ENCODE measurements at regions not wholly inside any gene's neighbourhood (a gene's known extent, or its start where the extent isn't known, plus 50 kb on each side); places are given as distances from the start of the nearest gene placed in this dataset.
A peak's percentile ranks its signal among the peaks of the same experiment; 100 is the strongest.

DNA sequence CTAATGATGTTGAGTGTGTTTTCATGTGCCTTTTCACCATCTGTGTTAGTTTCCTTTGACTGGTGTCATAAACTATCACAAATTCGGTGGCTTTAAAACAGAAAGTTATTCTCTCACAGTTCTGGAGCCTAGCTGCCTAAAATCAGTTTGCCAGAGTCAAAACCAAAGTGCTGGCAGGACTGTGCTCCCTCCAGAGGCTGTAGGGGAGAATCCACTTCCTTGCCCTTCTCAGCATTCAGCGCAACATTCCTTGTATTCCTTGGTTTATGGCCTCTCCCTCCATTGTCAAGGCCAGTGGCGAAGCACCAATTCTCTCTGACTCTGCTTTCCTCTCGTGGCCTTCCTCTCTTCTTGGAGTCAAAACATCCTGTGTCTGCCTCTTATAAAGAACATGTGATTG, 174.2 kb upstream of the PDE3A start:
- TF ChIP-seq, protein P1, sequence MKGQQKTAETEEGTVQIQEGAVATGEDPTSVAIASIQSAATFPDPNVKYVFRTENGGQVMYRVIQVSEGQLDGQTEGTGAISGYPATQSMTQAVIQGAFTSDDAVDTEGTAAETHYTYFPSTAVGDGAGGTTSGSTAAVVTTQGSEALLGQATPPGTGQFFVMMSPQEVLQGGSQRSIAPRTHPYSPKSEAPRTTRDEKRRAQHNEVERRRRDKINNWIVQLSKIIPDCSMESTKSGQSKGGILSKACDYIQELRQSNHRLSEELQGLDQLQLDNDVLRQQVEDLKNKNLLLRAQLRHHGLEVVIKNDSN (IDR thresholded peaks at IDR 0.05) = no peak
- TF ChIP-seq TCF12 (IDR thresholded peaks at IDR 0.05; ENCODE audit: low read depth) = no peak
- no peak for TF ChIP-seq TAF1 (IDR thresholded peaks at IDR 0.05; ENCODE audit: low read depth)
- peak; percentile 28; the same call in 1 of the 2 replicates for TF ChIP-seq RAD21 (IDR thresholded peaks at IDR 0.05; ENCODE audit: low read depth)
- TF ChIP-seq EGR1 (IDR thresholded peaks at IDR 0.05) = no peak
- TF ChIP-seq, protein P2, sequence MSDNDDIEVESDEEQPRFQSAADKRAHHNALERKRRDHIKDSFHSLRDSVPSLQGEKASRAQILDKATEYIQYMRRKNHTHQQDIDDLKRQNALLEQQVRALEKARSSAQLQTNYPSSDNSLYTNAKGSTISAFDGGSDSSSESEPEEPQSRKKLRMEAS (IDR thresholded peaks at IDR 0.05) = no peak
- no peak for TF ChIP-seq CEBPB (IDR thresholded peaks at IDR 0.05)
- TF ChIP-seq, protein P3, sequence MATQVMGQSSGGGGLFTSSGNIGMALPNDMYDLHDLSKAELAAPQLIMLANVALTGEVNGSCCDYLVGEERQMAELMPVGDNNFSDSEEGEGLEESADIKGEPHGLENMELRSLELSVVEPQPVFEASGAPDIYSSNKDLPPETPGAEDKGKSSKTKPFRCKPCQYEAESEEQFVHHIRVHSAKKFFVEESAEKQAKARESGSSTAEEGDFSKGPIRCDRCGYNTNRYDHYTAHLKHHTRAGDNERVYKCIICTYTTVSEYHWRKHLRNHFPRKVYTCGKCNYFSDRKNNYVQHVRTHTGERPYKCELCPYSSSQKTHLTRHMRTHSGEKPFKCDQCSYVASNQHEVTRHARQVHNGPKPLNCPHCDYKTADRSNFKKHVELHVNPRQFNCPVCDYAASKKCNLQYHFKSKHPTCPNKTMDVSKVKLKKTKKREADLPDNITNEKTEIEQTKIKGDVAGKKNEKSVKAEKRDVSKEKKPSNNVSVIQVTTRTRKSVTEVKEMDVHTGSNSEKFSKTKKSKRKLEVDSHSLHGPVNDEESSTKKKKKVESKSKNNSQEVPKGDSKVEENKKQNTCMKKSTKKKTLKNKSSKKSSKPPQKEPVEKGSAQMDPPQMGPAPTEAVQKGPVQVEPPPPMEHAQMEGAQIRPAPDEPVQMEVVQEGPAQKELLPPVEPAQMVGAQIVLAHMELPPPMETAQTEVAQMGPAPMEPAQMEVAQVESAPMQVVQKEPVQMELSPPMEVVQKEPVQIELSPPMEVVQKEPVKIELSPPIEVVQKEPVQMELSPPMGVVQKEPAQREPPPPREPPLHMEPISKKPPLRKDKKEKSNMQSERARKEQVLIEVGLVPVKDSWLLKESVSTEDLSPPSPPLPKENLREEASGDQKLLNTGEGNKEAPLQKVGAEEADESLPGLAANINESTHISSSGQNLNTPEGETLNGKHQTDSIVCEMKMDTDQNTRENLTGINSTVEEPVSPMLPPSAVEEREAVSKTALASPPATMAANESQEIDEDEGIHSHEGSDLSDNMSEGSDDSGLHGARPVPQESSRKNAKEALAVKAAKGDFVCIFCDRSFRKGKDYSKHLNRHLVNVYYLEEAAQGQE (IDR thresholded peaks at IDR 0.05; ENCODE audit: low read depth) = no peak
- no peak for TF ChIP-seq FOXM1 (IDR thresholded peaks at IDR 0.05; ENCODE audit: borderline replicate concordance, low read depth)
- TF ChIP-seq TEAD4 (IDR thresholded peaks at IDR 0.05) = 0 out of 2 replicates have a peak, but pooled peaks have one; percentile 12
- TF ChIP-seq CREB1 (IDR thresholded peaks at IDR 0.05; ENCODE audit: low read depth) = no peak
- no peak for TF ChIP-seq ZBTB7A (IDR thresholded peaks at IDR 0.05; ENCODE audit: low read depth)
- no peak for TF ChIP-seq NFIC (IDR thresholded peaks at IDR 0.05)

DNA sequence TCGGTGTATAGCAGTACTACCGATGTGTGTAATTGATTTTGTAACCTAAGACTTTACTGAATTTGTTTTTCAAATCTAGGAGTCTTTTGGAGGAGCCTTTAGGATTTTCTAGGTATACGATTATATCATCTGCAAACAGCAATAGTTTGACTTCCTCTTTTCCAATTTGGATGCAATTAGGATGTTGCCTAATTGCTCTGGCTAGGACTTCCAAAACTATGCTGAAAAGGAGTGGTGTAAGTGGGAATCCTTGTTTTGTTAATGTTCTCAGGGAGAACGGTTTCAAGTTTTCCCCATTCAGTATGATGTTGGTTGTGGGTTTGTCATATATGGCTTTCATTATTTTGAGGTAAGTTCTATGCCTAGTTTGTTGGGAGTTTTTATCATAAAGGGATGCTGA, 171.6 kb upstream of the PDE3A start:
- TF ChIP-seq, protein P3 (IDR thresholded peaks at IDR 0.05; ENCODE audit: low read depth) = no peak
- TF ChIP-seq, protein P2 (IDR thresholded peaks at IDR 0.05) = no peak
- TF ChIP-seq CREB1 (IDR thresholded peaks at IDR 0.05; ENCODE audit: low read depth) = no peak
- no peak for TF ChIP-seq TAF1 (IDR thresholded peaks at IDR 0.05; ENCODE audit: low read depth)
- TF ChIP-seq TEAD4 (IDR thresholded peaks at IDR 0.05) = no peak
- TF ChIP-seq FOXM1 (IDR thresholded peaks at IDR 0.05; ENCODE audit: borderline replicate concordance, low read depth) = no peak
- TF ChIP-seq NFIC (IDR thresholded peaks at IDR 0.05) = no peak
- no peak for TF ChIP-seq EP300 (IDR thresholded peaks at IDR 0.05; ENCODE audit: borderline replicate concordance)
- TF ChIP-seq CEBPB (IDR thresholded peaks at IDR 0.05) = no peak
- no peak for TF ChIP-seq EGR1 (IDR thresholded peaks at IDR 0.05)
- TF ChIP-seq YY1 (IDR thresholded peaks at IDR 0.05; ENCODE audit: low read depth) = no peak
- TF ChIP-seq, protein P1 (IDR thresholded peaks at IDR 0.05) = no peak
- no peak for TF ChIP-seq ZBTB7A (IDR thresholded peaks at IDR 0.05; ENCODE audit: low read depth)

DNA sequence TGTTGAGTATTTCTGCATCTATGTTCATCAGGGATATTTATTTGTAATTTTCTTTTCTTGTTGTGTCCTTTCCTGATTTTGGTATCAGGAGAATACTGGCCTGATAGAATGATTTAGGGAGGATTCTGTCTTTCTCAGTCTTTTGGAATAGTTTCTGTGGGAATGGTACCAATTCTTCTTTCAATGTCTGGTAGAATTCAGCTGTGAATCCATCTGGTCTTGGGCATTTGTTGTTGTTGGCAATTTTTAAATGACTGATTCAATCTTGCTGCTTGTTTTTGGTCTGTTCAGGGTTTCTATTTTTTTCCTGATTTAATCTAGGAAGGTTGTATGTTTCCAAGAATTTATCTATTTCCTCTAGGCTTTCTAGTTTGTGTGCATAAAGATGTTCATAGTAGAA, 170.9 kb upstream of the PDE3A start:
- TF ChIP-seq EGR1 (IDR thresholded peaks at IDR 0.05) = no peak
- no peak for TF ChIP-seq CREB1 (IDR thresholded peaks at IDR 0.05; ENCODE audit: low read depth)
- no peak for TF ChIP-seq FOXM1 (IDR thresholded peaks at IDR 0.05; ENCODE audit: borderline replicate concordance, low read depth)
- TF ChIP-seq CEBPB (IDR thresholded peaks at IDR 0.05) = no peak
- no peak for TF ChIP-seq TCF12 (IDR thresholded peaks at IDR 0.05; ENCODE audit: low read depth)
- no peak for TF ChIP-seq TAF1 (IDR thresholded peaks at IDR 0.05; ENCODE audit: low read depth)
- no peak for TF ChIP-seq RAD21 (IDR thresholded peaks at IDR 0.05; ENCODE audit: low read depth)

DNA sequence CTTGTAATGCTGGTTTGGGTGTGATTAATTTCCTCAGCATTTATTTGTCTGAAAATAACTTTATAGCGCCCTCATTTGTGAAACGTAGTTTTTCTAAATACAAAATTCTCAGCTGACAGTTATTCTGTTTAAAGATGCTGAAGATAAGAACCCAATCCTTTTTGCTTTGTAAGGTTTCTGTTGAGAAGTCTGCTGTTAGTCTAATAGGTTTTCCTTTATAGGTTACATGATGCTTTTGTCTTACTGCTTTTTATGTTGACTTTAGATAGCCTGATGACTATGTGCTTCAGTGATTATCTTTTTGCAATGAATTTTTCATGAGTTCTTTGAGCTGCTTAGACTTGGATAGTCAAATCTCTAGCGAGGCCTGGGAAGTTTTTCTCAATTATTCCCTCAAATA, 168.6 kb upstream of the PDE3A start:
- TF ChIP-seq YY1 (IDR thresholded peaks at IDR 0.05; ENCODE audit: low read depth) = no peak

DNA sequence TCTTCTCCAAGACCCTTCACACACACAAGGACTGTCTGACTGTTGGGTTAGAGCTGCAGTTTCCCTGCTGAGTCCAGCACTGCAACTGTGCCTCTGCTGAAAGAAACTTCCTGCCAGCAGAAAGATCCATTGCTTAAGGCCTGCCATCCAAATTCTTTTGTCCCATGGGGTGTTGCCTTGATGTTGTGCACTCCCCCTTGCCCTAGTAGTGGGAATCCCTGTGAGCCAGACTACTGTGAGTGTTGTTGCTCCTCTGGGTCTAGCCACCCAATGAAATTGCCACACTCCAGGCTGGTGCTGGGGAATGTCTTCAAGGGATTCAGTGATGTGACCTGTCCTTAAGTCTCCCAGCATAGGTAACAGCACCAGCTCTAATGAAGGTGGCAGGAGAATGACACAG, 166.6 kb upstream of the PDE3A start:
- TF ChIP-seq TEAD4 (IDR thresholded peaks at IDR 0.05) = no peak
- TF ChIP-seq FOXM1 (IDR thresholded peaks at IDR 0.05; ENCODE audit: borderline replicate concordance, low read depth) = no peak
- TF ChIP-seq RAD21 (IDR thresholded peaks at IDR 0.05; ENCODE audit: low read depth) = no peak
- no peak for TF ChIP-seq CEBPB (IDR thresholded peaks at IDR 0.05)
- TF ChIP-seq, protein P3 (IDR thresholded peaks at IDR 0.05; ENCODE audit: low read depth) = no peak
